H1 (cell line): ENCODE measurements at regions not wholly inside any gene's neighbourhood (a gene's known extent, or its start where the extent isn't known, plus 50 kb on each side); places are given as distances from the start of the nearest gene placed in this dataset.

Experiments used
- BACH1 ChIP-seq: IDR thresholded peaks from 2 replicates; pipeline ENCODE4 v1.6.1; 2012; ENCODE audit warnings: low read length, improper control_type of control experiment
- EP300 ChIP-seq, 2 experiments: IDR thresholded peaks; 1 replicate in 1 of 2; 2 replicates in 1 of 2; pipeline ENCODE4 v1.6.1; 2011 to 2012; ENCODE audit warnings: low read depth in 2 of 2, low read length in 2 of 2, mild to moderate bottlenecking in 2 of 2, borderline replicate concordance in 1 of 2, inconsistent platforms in 1 of 2, moderate library complexity in 1 of 2

GRCh38 chr5:179432547-179432946 lies 87.3 kb upstream of the ADAMTS2 start (continued):
- TF ChIP-seq EP300 (IDR thresholded peaks at IDR 0.05; ENCODE audit: borderline replicate concordance in 1 of 2, low read depth in 2 of 2, low read length in 2 of 2): no peak
- no peak for TF ChIP-seq BACH1
